Heart left ventricle (tissue), 16 donors: ENCODE measurements at regions not wholly inside any gene's neighbourhood (a gene's known extent, or its start where the extent isn't known, plus 50 kb on each side); places are given as distances from the start of the nearest gene placed in this dataset.

Experiments used
- ATAC-seq, 4 donors: fragments of 200-7000 bp; cut with Tn5 transposase; one replicate each; pipeline ENCODE4 v1.9.1; 2020 to 2022; ENCODE audit warnings: moderate library complexity in 4 of 4, mild to moderate bottlenecking in 3 of 4, moderate number of reproducible peaks in 1 of 4
- DNase-seq, 5 donors: peaks; one replicate each; pipeline ENCODE4 v3.0.0-alpha.2; 2020
- H3K27ac ChIP-seq, 12 donors: fragments of 200-600 bp; sonication (generic) in 4 of 12; one replicate each; pipeline versions ENCODE4 v1.5.0 to v1.8.0; 2016 to 2022; ENCODE audit warnings: mild to moderate bottlenecking in 2 of 12
- H3K27me3 ChIP-seq, 9 donors: fragments of 200-600 bp; sonication (generic) in 2 of 9; one replicate each; pipeline versions ENCODE4 v1.5.1 to v1.8.0; 2016 to 2022; ENCODE audit warnings: mild to moderate bottlenecking in 3 of 9
- H3K36me3 ChIP-seq, 9 donors: fragments of 200-600 bp; sonication (generic) in 2 of 9; one replicate each; pipeline versions ENCODE4 v1.5.0 to v1.8.0; 2018 to 2022; ENCODE audit warnings: mild to moderate bottlenecking in 2 of 9
- H3K4me1 ChIP-seq, 12 donors: fragments of 200-600 bp; sonication (generic) in 4 of 12; one replicate each; pipeline versions ENCODE4 v1.5.0 to v1.8.0; 2016 to 2022; ENCODE audit warnings: mild to moderate bottlenecking in 3 of 12
- H3K4me3 ChIP-seq, 12 donors: fragments of 200-600 bp; sonication (generic) in 4 of 12; one replicate each; pipeline versions ENCODE4 v1.5.0 to v1.8.0; 2017 to 2022; ENCODE audit warnings: mild to moderate bottlenecking in 9 of 12, moderate library complexity in 4 of 12
- H3K9me3 ChIP-seq, 12 donors: fragments of 200-600 bp; sonication (generic) in 4 of 12; one replicate each; pipeline versions ENCODE4 v1.5.0 to v1.8.0; 2016 to 2022; ENCODE audit warnings: mild to moderate bottlenecking in 1 of 12
- POLR2A ChIP-seq, 2 donors: fragments of 450-650 bp; IDR thresholded peaks; one replicate each; pipeline ENCODE4 v1.6.1; 2017; ENCODE audit warnings: antibody characterized with exemption in 2 of 2, mild to moderate bottlenecking in 2 of 2, moderate library complexity in 2 of 2
- WGBS, 4 donors: extraction: QIAGEN DNeasy Blood & Tissue Kit in 2 of 4; methylation state at CpG; one replicate each; pipeline versions ENCODE4 v1.1.5 to v1.1.7; 2013 to 2018; 5-methylcytosine and 5-hydroxymethylcytosine counted together
- intact Hi-C, 10 donors: fragments of 100-400 bp; cut with DNase I; formaldehyde crosslinking; loops; one replicate each; pipeline versions ENCODE4 v1.11.1 to v1.14.2; 2022
- TF ChIP-seq, protein P1 (sequence below), 12 donors: fragments of 200-600 bp; sonication (generic) in 4 of 12; IDR thresholded peaks; one replicate each; pipeline versions ENCODE4 v1.5.0 to v1.8.0; 2018 to 2022; ENCODE audit warnings: antibody characterized with exemption in 12 of 12, mild to moderate bottlenecking in 5 of 12
- donor health status: ischemic (EF 13 %, LVEDD 7.1; RV severe dilation, severe dysfunction).
- donor health status: healthy with polysubstance abuse.
- donor health status: DM: no; HTN: yes; CAD: no.
- donor health status: DM: no; HTN: no; CAD: no.
- donor health status: ischemic (EF 25% LVEDD 6.9; RV normal size, moderate dysfunction).
- donor health status: ischemic (EF 25% LVEDD 5.7; RV mildly dilated, moderate dysfunction).
- donor health status: healthy.
- donor health status: DM: yes; HTN: yes; CAD: no.
- donor health status: ischemic (EF 35%, LVEDD 5.7; RV mildly dilated, moderate dysfunction).
- donor health status: nonischemic (EF 11% LVEDD 7.7; RV severe dilation, severe dysfunction).
- donor health status: DM: yes; HTN: yes; CAD: no.
- donor health status: PGD.
- donor health status: ischemic (EF 29% LVEDD 5.4; RV normal size, mild dysfunction).
- donor health status: nonischemic (EF 23%, LVEDD 6.1; RV moderate dilation, normal function).

DNA sequence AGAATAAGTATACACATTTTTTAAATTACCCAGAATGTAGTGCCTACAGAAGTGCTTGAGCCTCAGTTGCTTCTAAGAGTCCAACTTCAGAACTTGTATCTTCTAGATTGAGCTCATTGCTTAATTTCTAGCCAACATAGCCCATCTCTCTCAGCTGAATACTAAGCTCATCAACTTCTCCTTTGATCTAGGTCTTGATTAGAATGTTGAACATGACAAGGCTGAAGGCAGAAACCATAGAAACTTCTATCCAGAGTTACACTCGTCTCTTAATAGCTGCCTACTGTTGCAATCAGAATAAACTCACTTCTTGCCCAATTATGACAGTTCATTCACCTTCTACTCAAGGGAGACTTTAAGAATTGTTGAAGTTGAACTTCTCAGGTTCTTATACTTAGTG is 327.3 kb upstream of the THBS1 start:
- ATAC-seq (no peak), DNase-seq (no peak)

DNA sequence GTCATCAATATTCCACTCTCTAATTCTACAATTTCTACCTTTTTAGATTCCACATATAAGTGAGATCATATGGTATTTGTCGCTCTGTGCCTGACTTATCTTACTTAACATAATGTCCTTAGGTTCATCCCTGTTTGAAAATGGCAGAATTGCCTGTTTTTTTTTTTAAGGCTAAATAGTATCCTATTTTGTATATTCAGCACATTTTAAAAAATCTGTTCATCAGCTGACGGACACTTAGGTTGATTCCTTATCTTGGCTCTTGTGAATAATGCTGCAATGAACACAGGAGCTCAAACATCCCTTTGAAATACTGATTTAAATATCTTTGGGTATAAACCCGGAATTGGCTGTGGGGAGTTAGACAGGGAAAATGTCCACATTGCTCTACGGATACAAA is 326.7 kb upstream of the THBS1 start:
- no peak overlapping the region for H3K27ac ChIP-seq
- WGBS, 4 donors = 95 to 97% (median 96%) methylated on average over 4 of the region's 4 CpGs
- no peak for DNase-seq
- no peak overlapping the region for H3K4me3 ChIP-seq
- no peaks in the 10 kb centered on the region for H3K27me3 ChIP-seq
- no peaks in the 10 kb centered on the region for H3K9me3 ChIP-seq
- intact Hi-C loops = loop anchor here in 1 of 10 donors (10.0 kb wide), 1 partner anchor 69 kb away; no protein-coding TSS in a partner anchor
- ATAC-seq = no peak
- no peaks in the 10 kb centered on the region for H3K36me3 ChIP-seq
- TF ChIP-seq, protein P1, sequence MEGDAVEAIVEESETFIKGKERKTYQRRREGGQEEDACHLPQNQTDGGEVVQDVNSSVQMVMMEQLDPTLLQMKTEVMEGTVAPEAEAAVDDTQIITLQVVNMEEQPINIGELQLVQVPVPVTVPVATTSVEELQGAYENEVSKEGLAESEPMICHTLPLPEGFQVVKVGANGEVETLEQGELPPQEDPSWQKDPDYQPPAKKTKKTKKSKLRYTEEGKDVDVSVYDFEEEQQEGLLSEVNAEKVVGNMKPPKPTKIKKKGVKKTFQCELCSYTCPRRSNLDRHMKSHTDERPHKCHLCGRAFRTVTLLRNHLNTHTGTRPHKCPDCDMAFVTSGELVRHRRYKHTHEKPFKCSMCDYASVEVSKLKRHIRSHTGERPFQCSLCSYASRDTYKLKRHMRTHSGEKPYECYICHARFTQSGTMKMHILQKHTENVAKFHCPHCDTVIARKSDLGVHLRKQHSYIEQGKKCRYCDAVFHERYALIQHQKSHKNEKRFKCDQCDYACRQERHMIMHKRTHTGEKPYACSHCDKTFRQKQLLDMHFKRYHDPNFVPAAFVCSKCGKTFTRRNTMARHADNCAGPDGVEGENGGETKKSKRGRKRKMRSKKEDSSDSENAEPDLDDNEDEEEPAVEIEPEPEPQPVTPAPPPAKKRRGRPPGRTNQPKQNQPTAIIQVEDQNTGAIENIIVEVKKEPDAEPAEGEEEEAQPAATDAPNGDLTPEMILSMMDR (IDR thresholded peaks at IDR 0.05) = no peak
- no peak for TF ChIP-seq POLR2A (IDR thresholded peaks at IDR 0.05)
- H3K4me1 ChIP-seq = no peaks in the 10 kb centered on the region

More for the DNA sequence above, 327.3 kb upstream of the THBS1 start:
- Histone ChIP-seq H3K27ac (no peak overlapping the region), H3K36me3 (no peaks in the 10 kb centered on the region), H3K4me3 (no peak overlapping the region), H3K27me3 (no peaks in the 10 kb centered on the region), H3K4me1 (peaks cover 0 to 2% (median 0%) of the 10 kb centered on the region in 12 donors), H3K9me3 (no peaks in the 10 kb centered on the region)
- TF ChIP-seq, protein P1 (IDR thresholded peaks at IDR 0.05) = no peak
- no peak for TF ChIP-seq POLR2A (IDR thresholded peaks at IDR 0.05)
- intact Hi-C loops = loop anchor here in 1 of 10 donors (10.0 kb wide), 1 partner anchor 69 kb away; no protein-coding TSS in a partner anchor
- 95 to 100% (median 97%) methylated on average over 1 of the region's 1 CpG for WGBS, 4 donors

DNA sequence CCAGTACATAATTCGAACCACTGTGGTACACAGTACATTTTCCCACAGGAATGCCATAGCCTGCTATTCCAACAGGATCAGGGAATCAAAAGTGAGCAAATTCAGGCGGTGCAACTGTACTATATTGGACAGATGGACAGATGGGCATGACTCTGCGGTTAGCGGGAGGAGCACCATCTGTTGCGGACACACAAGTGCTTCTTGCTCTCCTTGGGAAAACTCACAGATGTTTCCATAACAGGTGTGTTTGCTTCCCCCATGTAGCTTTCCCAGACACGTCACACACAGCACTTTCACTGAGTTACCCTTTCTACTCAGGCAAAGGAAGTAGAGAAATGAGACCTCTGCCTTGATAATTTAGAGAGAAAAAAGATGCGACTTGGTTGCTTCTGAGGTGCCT is 325.1 kb upstream of the THBS1 start:
- peaks cover 0 to 1% (median 0%) of the 10 kb centered on the region in 12 donors for H3K4me1 ChIP-seq
- no peak overlapping the region for H3K27ac ChIP-seq
- no peaks in the 10 kb centered on the region for H3K27me3 ChIP-seq
- DNase-seq (no peak), ATAC-seq (no peak)
- no peaks in the 10 kb centered on the region for H3K9me3 ChIP-seq
- 96 to 97% (median 97%) methylated on average over 7 of the region's 7 CpGs for WGBS, 4 donors
- H3K4me3 ChIP-seq = no peak overlapping the region
- intact Hi-C loops = loop anchor here in 1 of 10 donors (10.0 kb wide), 1 partner anchor 71 kb away; no protein-coding TSS in a partner anchor
- H3K36me3 ChIP-seq = no peaks in the 10 kb centered on the region
- no peak for TF ChIP-seq POLR2A (IDR thresholded peaks at IDR 0.05)
- TF ChIP-seq, protein P1 (IDR thresholded peaks at IDR 0.05) = no peak

DNA sequence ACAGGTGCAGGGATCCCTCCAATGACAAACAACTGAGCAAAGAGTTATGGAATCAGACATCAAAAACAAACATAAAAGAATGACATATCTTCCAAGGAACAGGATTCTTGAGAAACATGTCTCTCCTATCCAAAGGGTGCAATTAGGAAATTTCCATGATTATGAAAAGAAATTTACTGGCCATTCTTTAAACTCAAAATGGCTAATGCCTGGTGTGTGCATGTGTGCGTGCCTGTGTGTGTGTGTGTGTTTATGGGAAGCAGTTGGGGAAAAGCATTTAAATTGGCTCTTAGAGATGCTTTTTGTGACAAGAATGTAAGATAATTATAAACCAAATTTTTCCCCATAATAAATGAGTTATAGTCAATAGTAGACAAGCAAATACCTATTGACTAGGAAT is 320.5 kb upstream of the THBS1 start:
- WGBS, 4 donors = 91 to 99% (median 98%) methylated on average over 1 of the region's 1 CpG
- H3K27me3 ChIP-seq = no peaks in the 10 kb centered on the region
- ATAC-seq (no peak), DNase-seq (no peak)
- peaks cover 0 to 5% (median 0%) of the 10 kb centered on the region in 12 donors for H3K4me1 ChIP-seq
- peaks cover 0 to 6% (median 0%) of the 10 kb centered on the region in 12 donors for H3K9me3 ChIP-seq
- H3K36me3 ChIP-seq = no peaks in the 10 kb centered on the region
- intact Hi-C loops = no loop called here
- no peak overlapping the region for H3K27ac ChIP-seq
- H3K4me3 ChIP-seq = no peak overlapping the region
- TF ChIP-seq POLR2A (IDR thresholded peaks at IDR 0.05) = no peak
- TF ChIP-seq, protein P1 (IDR thresholded peaks at IDR 0.05) = no peak
